Erythroblast (primary cell): ENCODE measurements at regions not wholly inside any gene's neighbourhood (a gene's known extent, or its start where the extent isn't known, plus 50 kb on each side); places are given as distances from the start of the nearest gene placed in this dataset.

Experiments used
- GATA1 ChIP-seq: IDR thresholded peaks from 2 replicates; pipeline ENCODE4 v1.6.1; 2011; ENCODE audit warnings: low read depth, mild to moderate bottlenecking, control low read depth, low read length, moderate library complexity
- POLR2A ChIP-seq: IDR thresholded peaks from 2 replicates; pipeline ENCODE4 v1.6.1; 2011; ENCODE audit warnings: mild to moderate bottlenecking, low read length

DNA sequence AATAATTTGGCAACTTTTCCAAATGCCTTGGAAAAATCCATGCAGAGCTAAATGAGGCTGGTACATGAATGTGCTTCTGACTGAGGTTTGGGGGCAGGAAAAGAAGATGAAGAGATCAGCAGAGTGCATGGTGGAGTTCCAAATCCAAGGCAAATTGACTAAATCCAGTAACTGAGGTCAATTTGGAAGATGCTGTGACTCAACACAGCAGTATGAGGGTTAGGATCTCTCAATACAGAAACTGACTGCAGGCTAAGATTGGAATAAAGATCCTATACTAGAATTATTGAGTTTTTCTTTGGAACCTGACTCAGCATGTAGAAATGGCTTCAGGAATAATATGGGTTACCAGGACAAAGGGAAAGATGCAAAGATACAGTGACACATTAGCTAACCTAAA lies 99.3 kb upstream of the FAT3 start:
- no peak for TF ChIP-seq POLR2A
- no peak for TF ChIP-seq GATA1
